ENCODE measurements at regions not wholly inside any gene's neighbourhood (a gene's known extent, or its start where the extent isn't known, plus 50 kb on each side); places are given as distances from the start of the nearest gene placed in this dataset.

DNA sequence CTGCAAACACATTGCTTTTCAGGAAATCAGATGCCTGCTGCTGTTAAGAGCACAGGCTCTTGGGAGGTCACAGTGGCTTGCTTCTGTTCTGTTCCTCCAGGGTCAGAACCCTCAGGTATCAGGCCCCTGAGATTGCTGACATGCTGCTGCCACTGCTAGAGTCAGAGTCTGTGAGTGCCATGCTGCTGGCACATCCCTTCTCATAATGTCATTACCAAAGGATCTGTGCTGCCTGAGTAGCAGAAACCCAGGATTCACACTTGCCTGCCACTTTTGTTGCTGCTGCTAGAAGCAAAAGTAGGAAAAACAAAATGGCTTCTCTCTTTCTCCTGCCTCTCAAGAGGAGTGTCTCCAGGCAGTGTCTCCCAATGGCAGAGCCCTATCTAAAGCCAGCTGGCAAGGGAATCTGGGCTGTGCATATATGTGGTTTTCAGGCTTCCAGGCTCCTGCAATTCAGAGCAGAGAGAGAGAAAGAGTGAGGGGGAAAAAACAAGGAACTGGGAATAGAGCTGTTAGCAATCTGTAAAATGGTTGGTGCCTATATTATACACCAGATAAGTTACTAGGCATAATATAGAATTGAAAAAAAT lies 180.3 kb downstream of the MYCN start:
- Histone ChIP-seq H3K4me1 (ENCODE audit: control insufficient read depth in 4 of 4, insufficient read depth in 4 of 4, low read length in 3 of 4) (peaks cover 0 to 3% (median 0%) of the 10 kb centered on the region in 4 donors), H3K36me3 (ENCODE audit: control insufficient read depth in 4 of 4, insufficient read depth in 3 of 4, low read depth in 1 of 4, low read length in 3 of 4) (no peaks in the 10 kb centered on the region), H3K27me3 (ENCODE audit: control insufficient read depth in 4 of 4, insufficient read depth in 4 of 4, low read length in 3 of 4) (no peaks in the 10 kb centered on the region), H3K4me3 (ENCODE audit: low read depth in 1 of 3, low read length in 3 of 3) (no peak overlapping the region), H3K9ac (ENCODE audit: low read depth in 1 of 2, low read length in 2 of 2) (no peak overlapping the region), H3K27ac (ENCODE audit: low read depth in 1 of 2, low read length in 2 of 2) (no peak overlapping the region), H3K9me3 (ENCODE audit: control insufficient read depth in 4 of 4, low read length in 3 of 4) (peaks cover 0 to 3% (median under 1%) of the 10 kb centered on the region in 4 donors)
- TF ChIP-seq, protein P1, sequence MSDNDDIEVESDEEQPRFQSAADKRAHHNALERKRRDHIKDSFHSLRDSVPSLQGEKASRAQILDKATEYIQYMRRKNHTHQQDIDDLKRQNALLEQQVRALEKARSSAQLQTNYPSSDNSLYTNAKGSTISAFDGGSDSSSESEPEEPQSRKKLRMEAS (IDR thresholded peaks at IDR 0.05) = no peak
- TF ChIP-seq FOXA2 (IDR thresholded peaks at IDR 0.05) = no peak
- no peak for TF ChIP-seq NR2F2 (IDR thresholded peaks at IDR 0.05)
- TF ChIP-seq RXRA (IDR thresholded peaks at IDR 0.05) = no peak
- TF ChIP-seq, protein P2, sequence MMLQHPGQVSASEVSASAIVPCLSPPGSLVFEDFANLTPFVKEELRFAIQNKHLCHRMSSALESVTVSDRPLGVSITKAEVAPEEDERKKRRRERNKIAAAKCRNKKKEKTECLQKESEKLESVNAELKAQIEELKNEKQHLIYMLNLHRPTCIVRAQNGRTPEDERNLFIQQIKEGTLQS (IDR thresholded peaks at IDR 0.05) = no peak
- TF ChIP-seq TAF1 (conservative IDR thresholded peaks at IDR 0.05) = no peak
- DNase-seq (ENCODE audit: low spot score) = no peak

DNA sequence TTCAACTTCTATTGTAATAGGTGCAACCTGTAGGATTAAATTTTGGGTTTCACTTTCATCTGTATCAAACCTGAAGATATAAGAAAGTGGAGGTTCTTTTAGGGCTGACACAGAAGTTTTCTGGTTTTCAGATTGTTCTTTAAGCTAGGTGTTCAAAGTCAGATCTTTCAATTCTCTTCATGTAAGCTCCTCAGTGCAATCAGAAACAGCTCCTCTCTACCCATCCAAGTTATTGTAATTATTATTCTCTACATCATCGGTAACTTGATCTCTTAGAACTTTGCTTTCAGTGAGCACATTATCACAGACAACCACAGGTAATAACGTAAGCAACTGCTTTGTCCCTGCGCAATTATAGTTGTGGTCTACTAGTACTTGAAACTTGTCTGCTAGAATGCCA lies 179.4 kb downstream of the MYCN start:
- H3K9me3 ChIP-seq (ENCODE audit: control insufficient read depth in 4 of 4, low read length in 3 of 4) = peaks cover 0 to 3% (median under 1%) of the 10 kb centered on the region in 4 donors
- H3K36me3 ChIP-seq (ENCODE audit: control insufficient read depth in 4 of 4, insufficient read depth in 3 of 4, low read depth in 1 of 4, low read length in 3 of 4) = no peaks in the 10 kb centered on the region
- no peak overlapping the region for H3K27ac ChIP-seq (ENCODE audit: low read depth in 1 of 2, low read length in 2 of 2)
- no peak for DNase-seq (ENCODE audit: low spot score)
- TF ChIP-seq, protein P3, sequence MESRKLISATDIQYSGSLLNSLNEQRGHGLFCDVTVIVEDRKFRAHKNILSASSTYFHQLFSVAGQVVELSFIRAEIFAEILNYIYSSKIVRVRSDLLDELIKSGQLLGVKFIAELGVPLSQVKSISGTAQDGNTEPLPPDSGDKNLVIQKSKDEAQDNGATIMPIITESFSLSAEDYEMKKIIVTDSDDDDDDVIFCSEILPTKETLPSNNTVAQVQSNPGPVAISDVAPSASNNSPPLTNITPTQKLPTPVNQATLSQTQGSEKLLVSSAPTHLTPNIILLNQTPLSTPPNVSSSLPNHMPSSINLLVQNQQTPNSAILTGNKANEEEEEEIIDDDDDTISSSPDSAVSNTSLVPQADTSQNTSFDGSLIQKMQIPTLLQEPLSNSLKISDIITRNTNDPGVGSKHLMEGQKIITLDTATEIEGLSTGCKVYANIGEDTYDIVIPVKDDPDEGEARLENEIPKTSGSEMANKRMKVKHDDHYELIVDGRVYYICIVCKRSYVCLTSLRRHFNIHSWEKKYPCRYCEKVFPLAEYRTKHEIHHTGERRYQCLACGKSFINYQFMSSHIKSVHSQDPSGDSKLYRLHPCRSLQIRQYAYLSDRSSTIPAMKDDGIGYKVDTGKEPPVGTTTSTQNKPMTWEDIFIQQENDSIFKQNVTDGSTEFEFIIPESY (IDR thresholded peaks at IDR 0.05) = no peak
- TF ChIP-seq, protein P1 (IDR thresholded peaks at IDR 0.05) = no peak
- TF ChIP-seq, protein P4, sequence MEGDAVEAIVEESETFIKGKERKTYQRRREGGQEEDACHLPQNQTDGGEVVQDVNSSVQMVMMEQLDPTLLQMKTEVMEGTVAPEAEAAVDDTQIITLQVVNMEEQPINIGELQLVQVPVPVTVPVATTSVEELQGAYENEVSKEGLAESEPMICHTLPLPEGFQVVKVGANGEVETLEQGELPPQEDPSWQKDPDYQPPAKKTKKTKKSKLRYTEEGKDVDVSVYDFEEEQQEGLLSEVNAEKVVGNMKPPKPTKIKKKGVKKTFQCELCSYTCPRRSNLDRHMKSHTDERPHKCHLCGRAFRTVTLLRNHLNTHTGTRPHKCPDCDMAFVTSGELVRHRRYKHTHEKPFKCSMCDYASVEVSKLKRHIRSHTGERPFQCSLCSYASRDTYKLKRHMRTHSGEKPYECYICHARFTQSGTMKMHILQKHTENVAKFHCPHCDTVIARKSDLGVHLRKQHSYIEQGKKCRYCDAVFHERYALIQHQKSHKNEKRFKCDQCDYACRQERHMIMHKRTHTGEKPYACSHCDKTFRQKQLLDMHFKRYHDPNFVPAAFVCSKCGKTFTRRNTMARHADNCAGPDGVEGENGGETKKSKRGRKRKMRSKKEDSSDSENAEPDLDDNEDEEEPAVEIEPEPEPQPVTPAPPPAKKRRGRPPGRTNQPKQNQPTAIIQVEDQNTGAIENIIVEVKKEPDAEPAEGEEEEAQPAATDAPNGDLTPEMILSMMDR (IDR thresholded peaks at IDR 0.05; ENCODE audit: low read depth, low read length, missing input control) = no peak
- TF ChIP-seq FOXA1 (IDR thresholded peaks at IDR 0.05) (no peak), JUND (IDR thresholded peaks at IDR 0.05) (no peak), RXRA (IDR thresholded peaks at IDR 0.05) (no peak), TAF1 (conservative IDR thresholded peaks at IDR 0.05) (no peak), YY1 (IDR thresholded peaks at IDR 0.05) (no peak), EGR1 (IDR thresholded peaks at IDR 0.05; ENCODE audit: low read depth in 2 of 2) (no peak), NR2F2 (IDR thresholded peaks at IDR 0.05) (no peak)
- TF ChIP-seq, protein P2 (IDR thresholded peaks at IDR 0.05) = no peak
- H3K9ac ChIP-seq (ENCODE audit: low read depth in 1 of 2, low read length in 2 of 2) = no peak overlapping the region
- H3K4me3 ChIP-seq (ENCODE audit: low read depth in 1 of 3, low read length in 3 of 3) = no peak overlapping the region
- peaks cover 0 to 12% (median 4%) of the 10 kb centered on the region in 4 donors for H3K4me1 ChIP-seq (ENCODE audit: control insufficient read depth in 4 of 4, insufficient read depth in 4 of 4, low read length in 3 of 4)
- H3K27me3 ChIP-seq (ENCODE audit: control insufficient read depth in 4 of 4, insufficient read depth in 4 of 4, low read length in 3 of 4) = no peaks in the 10 kb centered on the region
- 93% methylated on average over 3 of the region's 3 CpGs for WGBS
